Aorta (tissue), 5 donors: ENCODE measurements at regions not wholly inside any gene's neighbourhood (a gene's known extent, or its start where the extent isn't known, plus 50 kb on each side); places are given as distances from the start of the nearest gene placed in this dataset.
A peak's percentile ranks its signal among the peaks of the same experiment; 100 is the strongest.

Experiments used
- ATAC-seq: fragments of 200-7000 bp; cut with Tn5 transposase; one replicate; pipeline ENCODE4 v1.9.1; 2022; ENCODE audit warnings: moderate library complexity; ENCODE audit not compliant: low FRiP score
- DNase-seq, 2 donors: peaks; one replicate each; pipeline ENCODE4 v3.0.0-alpha.2; 2020
- H3K27ac ChIP-seq, 2 donors: one replicate each; pipeline ENCODE4 v1.5.1; 2013; ENCODE audit warnings: low read length in 2 of 2, mild to moderate bottlenecking in 2 of 2, moderate library complexity in 2 of 2, control low read depth in 1 of 2, inconsistent platforms in 1 of 2, low read depth in 1 of 2
- H3K27me3 ChIP-seq, 2 donors: one replicate each; pipeline ENCODE4 v1.6.1; 2013; ENCODE audit warnings: control low read depth in 1 of 2, low read length in 1 of 2, mild to moderate bottlenecking in 1 of 2, moderate library complexity in 1 of 2; ENCODE audit not compliant: insufficient read depth in 2 of 2, control insufficient read depth in 1 of 2
- H3K36me3 ChIP-seq, 2 donors: one replicate each; pipeline ENCODE4 v1.6.1; 2013; ENCODE audit warnings: control low read depth in 1 of 2, low read length in 1 of 2, mild to moderate bottlenecking in 1 of 2; ENCODE audit not compliant: insufficient read depth in 2 of 2, control insufficient read depth in 1 of 2
- H3K4me1 ChIP-seq, 2 donors: one replicate each; pipeline ENCODE4 v1.6.1; 2013; ENCODE audit warnings: low read length in 2 of 2, control low read depth in 1 of 2, mild to moderate bottlenecking in 1 of 2, moderate library complexity in 1 of 2; ENCODE audit not compliant: insufficient read depth in 2 of 2, control insufficient read depth in 1 of 2
- H3K4me3 ChIP-seq, 2 donors: one replicate each; pipeline ENCODE4 v1.5.1; 2013; ENCODE audit warnings: low read length in 2 of 2, control low read depth in 1 of 2, mild to moderate bottlenecking in 1 of 2
- H3K9me3 ChIP-seq: one replicate; pipeline ENCODE4 v1.6.1; 2013; ENCODE audit warnings: mild to moderate bottlenecking, low read length; ENCODE audit not compliant: control insufficient read depth
- WGBS, 2 donors: extraction: QIAGEN DNeasy Blood & Tissue Kit; methylation state at CpG; one replicate each; pipeline ENCODE4 v1.1.7; 2013; 5-methylcytosine and 5-hydroxymethylcytosine counted together
- intact Hi-C, 2 donors: fragments of 100-400 bp; cut with DNase I; formaldehyde crosslinking; loops; one replicate each; pipeline versions ENCODE4 v1.14.2 to v1.15.0; 2022
- donor health status: healthy with polysubstance abuse.
- donor health status: Bipolar disorder and iron deficiency.
- donor health status: DM: no; HTN: no; CAD: no.
- donor health status: DM: no; HTN: no; CAD: no.
- donor health status: DM: yes; HTN: yes; CAD: no.

GRCh38 chr6:91415031-91415605 is 828.2 kb upstream of the MAP3K7 start:
- no peaks in the 10 kb centered on the region for H3K27me3 ChIP-seq
- intact Hi-C loops: no loop called here
- ATAC-seq: no peak
- no peaks in the 10 kb centered on the region for H3K36me3 ChIP-seq
- no peak for DNase-seq
- no peaks in the 10 kb centered on the region for H3K4me1 ChIP-seq
- peaks cover 2% of the 10 kb centered on the region for H3K9me3 ChIP-seq
- no peak overlapping the region for H3K27ac ChIP-seq
- WGBS, 2 donors: 7 to 20% methylated on average over 4 of the region's 4 CpGs
- H3K4me3 ChIP-seq: no peak overlapping the region

- no peak overlapping the region for H3K27ac ChIP-seq
- ATAC-seq (no peak), DNase-seq (no peak)
- no peak overlapping the region for H3K4me3 ChIP-seq
- no peaks in the 10 kb centered on the region for H3K27me3 ChIP-seq
- 74 to 77% methylated on average over 3 of the region's 3 CpGs for WGBS, 2 donors
- no peaks in the 10 kb centered on the region for H3K4me1 ChIP-seq
- H3K36me3 ChIP-seq: no peaks in the 10 kb centered on the region
- intact Hi-C loops: no loop called here
- H3K9me3 ChIP-seq: peaks cover 2% of the 10 kb centered on the region
These were observed 825.7 kb upstream of the MAP3K7 start for GRCh38 chr6:91412532-91412931.

GRCh38 chr6:91407706-91408105 is 820.8 kb upstream of the MAP3K7 start:
- intact Hi-C loops: no loop called here
- Histone ChIP-seq H3K4me1 (no peaks in the 10 kb centered on the region), H3K27me3 (no peaks in the 10 kb centered on the region), H3K9me3 (peaks cover 4% of the 10 kb centered on the region), H3K36me3 (no peaks in the 10 kb centered on the region), H3K4me3 (no peak overlapping the region), H3K27ac (no peak overlapping the region)
- ATAC-seq (no peak), DNase-seq (no peak)
- WGBS, 2 donors: 76 to 80% methylated on average over 3 of the region's 3 CpGs

GRCh38 chr6:91392951-91393350 is 806.1 kb upstream of the MAP3K7 start:
- H3K27me3 ChIP-seq: no peaks in the 10 kb centered on the region
- H3K36me3 ChIP-seq: no peaks in the 10 kb centered on the region
- intact Hi-C loops: no loop called here
- no peaks in the 10 kb centered on the region for H3K4me1 ChIP-seq
- ATAC-seq (no peak), DNase-seq (no peak)
- H3K4me3 ChIP-seq: no peak overlapping the region
- no peaks in the 10 kb centered on the region for H3K9me3 ChIP-seq
- no peak overlapping the region for H3K27ac ChIP-seq

GRCh38 chr6:91387290-91388059 is 800.6 kb upstream of the MAP3K7 start:
- H3K4me3 ChIP-seq: no peak overlapping the region
- 77 to 78% methylated on average over 11 of the region's 11 CpGs for WGBS, 2 donors
- no peak for ATAC-seq

GRCh38 chr6:91386204-91386603 is 799.3 kb upstream of the MAP3K7 start:
- Histone ChIP-seq H3K4me1 (no peaks in the 10 kb centered on the region), H3K4me3 (no peak overlapping the region), H3K27me3 (no peaks in the 10 kb centered on the region), H3K36me3 (no peaks in the 10 kb centered on the region), H3K27ac (no peak overlapping the region), H3K9me3 (peaks cover 1% of the 10 kb centered on the region)
- DNase-seq: no peak
- WGBS, 2 donors: 87 to 93% methylated on average over 1 of the region's 1 CpG
- intact Hi-C loops: no loop called here
- no peak for ATAC-seq

More at GRCh38 chr6:91387290-91388059, 800.6 kb upstream of the MAP3K7 start:
- Histone ChIP-seq H3K4me1 (no peaks in the 10 kb centered on the region), H3K9me3 (peaks cover 1% of the 10 kb centered on the region), H3K27ac (no peak overlapping the region), H3K36me3 (no peaks in the 10 kb centered on the region), H3K27me3 (no peaks in the 10 kb centered on the region)
- no peak for DNase-seq
- intact Hi-C loops: no loop called here

- Histone ChIP-seq H3K27me3 (no peaks in the 10 kb centered on the region), H3K4me3 (no peak overlapping the region), H3K27ac (no peak overlapping the region), H3K4me1 (no peaks in the 10 kb centered on the region), H3K9me3 (peaks cover 1% of the 10 kb centered on the region), H3K36me3 (no peaks in the 10 kb centered on the region)
- ATAC-seq: no peak
- intact Hi-C loops: no loop called here
- 73% methylated on average over 3 of the region's 3 CpGs for WGBS, 2 donors
- DNase-seq: no peak
These were observed 796.3 kb upstream of the MAP3K7 start for GRCh38 chr6:91383207-91383606.

GRCh38 chr6:91376686-91377085 is 789.8 kb upstream of the MAP3K7 start:
- peak; percentile 26 for ATAC-seq
- H3K4me1 ChIP-seq: no peaks in the 10 kb centered on the region
- intact Hi-C loops: no loop called here
- no peaks in the 10 kb centered on the region for H3K9me3 ChIP-seq
- DNase-seq: no peak
- no peaks in the 10 kb centered on the region for H3K27me3 ChIP-seq
- no peak overlapping the region for H3K27ac ChIP-seq
- H3K4me3 ChIP-seq: no peak overlapping the region
- no peaks in the 10 kb centered on the region for H3K36me3 ChIP-seq
- 38 to 44% methylated on average over 4 of the region's 4 CpGs for WGBS, 2 donors

- Histone ChIP-seq H3K4me3 (no peak overlapping the region), H3K27ac (no peak overlapping the region), H3K9me3 (no peaks in the 10 kb centered on the region), H3K36me3 (no peaks in the 10 kb centered on the region), H3K4me1 (no peaks in the 10 kb centered on the region), H3K27me3 (no peaks in the 10 kb centered on the region)
- DNase-seq: no peak
- ATAC-seq: no peak
- intact Hi-C loops: no loop called here
- 63 to 72% methylated on average over 3 of the region's 3 CpGs for WGBS, 2 donors
These were observed 779.9 kb upstream of the MAP3K7 start for GRCh38 chr6:91366781-91367180.
